ENCODE measurements at regions not wholly inside any gene's neighbourhood (a gene's known extent, or its start where the extent isn't known, plus 50 kb on each side); places are given as distances from the start of the nearest gene placed in this dataset.

DNA sequence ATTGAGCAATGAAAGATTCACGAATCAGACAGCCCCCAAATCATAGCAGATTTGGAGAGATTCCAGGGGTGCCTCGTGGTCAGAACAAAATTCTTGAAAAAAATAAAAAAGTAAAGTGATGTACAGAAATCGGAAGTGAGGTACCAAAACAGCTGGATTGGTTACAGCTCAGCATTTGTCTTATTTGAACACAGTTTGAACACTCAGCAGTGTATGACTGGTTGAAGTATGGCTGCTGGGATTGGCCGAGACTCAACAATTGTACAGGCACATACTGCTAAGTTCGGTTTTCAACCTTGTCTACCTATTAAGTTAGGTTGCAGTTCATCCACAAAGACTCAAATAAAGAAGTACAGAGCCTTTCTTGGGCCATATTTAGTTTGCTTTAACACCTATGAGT, 865.4 kb upstream of the TMEM132C start:
- DNase-seq (ENCODE audit: low read depth, low spot score), result no peak
- H3K4me3 ChIP-seq (ENCODE audit: low read length), result no peak overlapping the region

DNA sequence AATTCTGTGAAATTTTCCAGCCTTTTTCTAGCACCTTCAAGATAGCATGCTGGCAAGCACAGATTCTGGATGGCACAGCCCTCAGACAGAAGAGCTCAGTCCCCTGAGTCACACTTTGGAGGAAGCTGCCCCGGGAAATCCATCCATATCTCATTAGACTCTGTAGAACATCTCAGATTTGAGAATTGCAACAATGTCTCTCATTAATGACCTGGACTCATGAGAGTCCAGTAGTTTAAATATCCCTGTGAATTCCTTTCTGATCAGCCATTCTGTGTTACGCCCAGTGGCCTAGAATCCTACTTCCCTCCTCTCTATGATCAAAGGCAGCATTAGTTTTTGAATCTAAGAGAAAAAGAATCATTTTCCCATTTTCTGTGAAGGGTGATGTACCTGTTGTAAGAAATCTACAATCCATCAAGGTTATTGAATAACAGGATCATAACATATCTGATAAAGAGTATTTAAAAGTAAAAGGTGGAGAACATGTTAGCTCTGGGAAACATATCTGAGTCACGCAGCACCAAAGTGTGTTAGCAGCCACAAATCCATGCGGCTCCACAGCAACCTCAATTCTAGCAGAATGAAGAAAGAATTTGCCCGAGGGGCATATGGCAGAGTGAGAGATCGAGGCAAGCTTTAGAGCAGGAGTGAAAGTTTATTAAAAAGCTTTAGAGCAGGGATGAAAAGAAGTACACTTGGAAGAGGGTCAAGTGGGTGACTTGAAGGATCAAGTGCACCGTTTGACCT, 855.6 kb upstream of the TMEM132C start:
- no peak overlapping the region for H3K4me3 ChIP-seq (ENCODE audit: low read length)
- no peak for DNase-seq (ENCODE audit: low read depth, low spot score)

- no peak for DNase-seq (ENCODE audit: low read depth, low spot score)
- H3K4me3 ChIP-seq (ENCODE audit: low read length), result no peak overlapping the region
Measured at GRCh38 chr12:127411981-127412380, 855.0 kb upstream of the TMEM132C start.

DNA sequence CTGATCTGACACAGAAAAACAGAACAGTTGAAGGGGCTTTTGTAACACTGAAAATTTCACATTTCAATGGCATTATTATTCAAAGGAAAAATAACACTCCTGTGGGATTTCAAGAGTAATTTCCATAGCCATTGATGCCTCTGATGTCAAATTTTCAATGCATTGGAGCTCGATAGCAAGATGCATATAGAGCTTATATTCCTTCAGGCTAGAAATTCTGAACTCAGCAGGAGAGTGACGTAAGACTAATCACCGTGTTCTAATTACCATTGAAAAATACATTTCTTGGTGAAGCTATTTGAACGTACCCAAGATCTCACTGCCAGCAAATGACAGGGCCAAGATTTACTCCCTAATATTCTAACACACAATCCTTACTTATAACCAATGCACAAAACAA, 854.1 kb upstream of the TMEM132C start:
- DNase-seq (ENCODE audit: low read depth, low spot score), result no peak
- no peak overlapping the region for H3K4me3 ChIP-seq (ENCODE audit: low read length)

DNA sequence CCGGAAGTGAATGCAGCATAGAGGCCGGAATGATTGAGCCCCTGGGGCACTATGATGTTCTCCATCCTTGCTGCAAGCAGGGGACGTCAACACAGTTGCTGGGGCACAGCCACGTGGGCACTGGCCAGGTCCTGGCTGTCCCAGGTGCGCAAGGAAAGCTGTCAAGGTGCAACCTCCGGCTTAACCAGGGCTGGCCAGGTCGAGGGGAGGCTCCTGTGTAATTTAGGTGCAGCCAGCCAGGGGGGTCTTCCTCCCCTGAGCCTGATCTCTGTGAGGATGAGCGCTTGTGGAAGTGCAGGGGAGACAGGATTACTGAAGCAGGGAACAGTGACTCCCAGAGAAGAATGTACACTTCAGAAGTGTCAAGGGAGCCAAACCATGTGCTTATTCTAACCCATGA, 852.8 kb upstream of the TMEM132C start:
- no peak for DNase-seq (ENCODE audit: low read depth, low spot score)
- no peak overlapping the region for H3K4me3 ChIP-seq (ENCODE audit: low read length)

- H3K4me3 ChIP-seq (ENCODE audit: low read length), result no peak overlapping the region
- no peak for DNase-seq (ENCODE audit: low read depth, low spot score)
Measured at GRCh38 chr12:127414636-127415035, 852.3 kb upstream of the TMEM132C start.

DNA sequence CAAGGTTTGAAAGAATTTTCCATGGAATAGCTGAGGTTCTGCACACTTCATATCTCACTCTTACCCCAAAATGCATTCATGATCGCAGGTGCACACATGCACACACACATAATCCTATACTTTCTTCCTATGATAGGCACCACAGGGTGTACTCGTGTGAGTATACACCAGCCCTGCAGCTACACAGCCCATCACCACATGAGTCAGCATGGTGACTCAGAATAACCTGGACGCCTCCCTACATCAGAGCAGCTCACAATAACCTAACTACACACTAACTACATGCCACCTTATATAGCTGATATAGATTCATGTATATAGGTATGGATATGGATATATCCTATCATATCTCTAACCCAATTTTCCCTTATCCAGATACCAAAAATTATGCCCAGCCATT, 850.2 kb upstream of the TMEM132C start:
- DNase-seq (ENCODE audit: low read depth, low spot score), result no peak
- H3K4me3 ChIP-seq (ENCODE audit: low read length), result no peak overlapping the region

DNA sequence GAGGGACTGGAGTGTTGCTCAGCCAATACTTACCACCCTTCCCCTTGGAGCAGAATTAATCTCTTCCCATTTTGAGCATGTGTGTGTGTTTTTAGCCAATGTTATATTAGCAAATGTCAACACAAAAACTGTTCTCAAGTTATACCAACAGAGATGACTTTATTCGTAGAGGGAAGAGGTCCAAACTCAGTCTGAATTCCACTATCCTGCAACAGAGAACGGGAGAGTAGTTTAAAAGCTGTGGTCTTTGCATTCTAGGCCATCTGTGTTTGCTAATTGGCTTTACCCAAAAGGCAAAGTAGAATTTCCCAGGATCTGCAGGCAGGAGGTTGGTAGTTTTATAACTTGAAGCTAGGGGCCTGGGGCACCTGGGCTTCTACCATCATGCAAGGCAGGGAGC, 847.9 kb upstream of the TMEM132C start:
- H3K4me3 ChIP-seq (ENCODE audit: low read length), result no peak overlapping the region

DNA sequence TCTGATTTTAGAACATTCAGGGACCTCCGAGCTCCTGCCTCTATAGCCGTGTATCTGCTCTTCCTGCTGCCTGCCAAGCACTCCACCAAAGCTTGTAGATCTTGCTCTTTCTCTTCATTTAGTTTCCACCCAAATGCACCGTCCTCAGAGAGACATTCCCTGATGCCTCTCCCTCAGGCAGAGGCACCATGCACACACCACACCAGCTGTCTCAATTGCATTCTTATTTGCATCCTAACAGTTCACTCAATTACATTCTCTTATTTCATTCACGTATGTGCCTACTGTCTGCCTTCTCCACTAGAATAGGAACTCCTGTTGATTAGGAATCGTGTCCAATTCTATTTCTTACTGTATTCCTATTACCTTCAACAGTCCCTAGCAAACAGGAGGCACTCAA, 845.4 kb upstream of the TMEM132C start:
- H3K4me3 ChIP-seq (ENCODE audit: low read length), result no peak overlapping the region
- no peak for DNase-seq (ENCODE audit: low read depth, low spot score)

More for the DNA sequence above, 847.9 kb upstream of the TMEM132C start:
- no peak for DNase-seq (ENCODE audit: low read depth, low spot score)

GRCh38 chr12:127422935-127423566, 843.9 kb upstream of the TMEM132C start:
- no peak for DNase-seq (ENCODE audit: low read depth, low spot score)
- H3K4me3 ChIP-seq (ENCODE audit: low read length), result no peak overlapping the region

- H3K4me3 ChIP-seq (ENCODE audit: low read length), result no peak overlapping the region
Measured at GRCh38 chr12:127425474-127425873, 841.5 kb upstream of the TMEM132C start.

DNA sequence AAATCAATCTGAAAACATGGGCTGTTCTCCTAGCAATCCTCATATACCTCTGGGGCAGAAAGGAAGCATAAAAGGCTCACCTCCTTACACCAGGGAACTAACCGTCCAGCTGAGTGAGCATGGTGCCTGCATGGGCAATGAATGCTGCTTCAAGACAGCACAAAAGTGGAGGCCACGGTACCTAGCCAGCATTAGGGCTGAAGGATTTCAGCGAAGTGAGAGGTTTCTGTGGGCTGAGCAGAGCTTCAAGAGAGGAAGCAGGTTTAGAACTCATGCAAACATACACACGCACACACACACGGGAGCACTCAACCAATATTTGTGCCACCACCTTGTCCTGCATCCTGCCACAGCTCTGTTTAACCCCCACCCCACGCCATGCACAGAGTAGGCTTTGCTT, 838.5 kb upstream of the TMEM132C start:
- H3K4me3 ChIP-seq (ENCODE audit: low read length), result no peak overlapping the region
- DNase-seq (ENCODE audit: low read depth, low spot score), result no peak

More at GRCh38 chr12:127425474-127425873, 841.5 kb upstream of the TMEM132C start:
- DNase-seq (ENCODE audit: low read depth, low spot score), result no peak

DNA sequence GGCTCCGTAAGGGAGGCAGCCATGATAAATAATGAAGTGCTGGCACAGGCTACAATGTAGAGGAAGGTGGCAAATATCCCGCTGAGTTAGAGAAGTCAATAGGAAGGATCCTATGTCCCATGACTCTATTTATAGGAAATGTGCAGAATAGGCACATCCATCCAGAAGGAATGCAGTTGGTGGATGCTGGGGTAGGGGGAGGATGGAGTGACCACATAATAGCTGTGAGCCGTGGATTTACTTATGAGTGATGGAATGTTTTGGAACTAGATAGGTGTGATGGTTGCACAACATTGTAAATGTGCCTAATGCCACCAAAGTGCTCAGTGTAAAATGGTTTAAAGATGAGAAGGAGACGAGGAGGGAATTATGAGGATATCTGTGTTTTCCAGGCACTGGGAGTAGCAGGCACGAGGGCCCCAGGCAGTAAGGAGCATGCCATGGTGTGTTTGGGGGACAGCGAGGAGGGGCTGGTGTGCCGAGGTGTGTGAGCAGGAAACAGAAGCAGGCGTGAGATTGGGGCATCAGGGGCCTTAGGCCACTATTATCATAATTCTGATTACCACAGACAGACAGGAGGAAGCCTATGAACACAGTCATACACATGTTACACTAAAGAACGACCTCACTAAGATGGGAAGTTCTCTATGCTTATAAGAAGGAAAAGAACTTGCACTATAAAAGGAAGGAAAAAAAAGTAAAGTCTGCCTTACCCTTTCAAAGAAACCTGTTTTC, 837.3 kb upstream of the TMEM132C start:
- DNase-seq (ENCODE audit: low read depth, low spot score), result no peak
- no peak overlapping the region for H3K4me3 ChIP-seq (ENCODE audit: low read length)

DNA sequence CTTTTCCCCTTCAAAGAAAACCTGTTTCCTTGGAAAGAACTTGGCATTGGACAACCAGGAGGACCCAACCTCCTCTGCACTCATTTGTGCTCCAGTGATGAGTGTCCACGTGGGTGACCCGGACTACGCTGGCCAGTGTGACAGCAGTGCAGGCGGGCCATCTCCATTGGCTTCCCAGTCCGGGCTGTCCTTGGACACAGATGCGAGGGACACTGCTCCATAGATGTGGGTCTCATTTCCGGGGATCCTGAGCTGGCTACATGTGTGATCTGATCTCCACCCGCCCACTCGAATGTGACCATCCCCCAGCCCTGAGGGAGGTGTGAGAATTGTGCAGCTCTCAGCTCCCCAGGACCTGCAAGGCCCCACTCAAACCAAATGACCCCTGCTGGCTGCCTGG, 836.6 kb upstream of the TMEM132C start:
- H3K4me3 ChIP-seq (ENCODE audit: low read length), result no peak overlapping the region
- DNase-seq (ENCODE audit: low read depth, low spot score), result no peak

DNA sequence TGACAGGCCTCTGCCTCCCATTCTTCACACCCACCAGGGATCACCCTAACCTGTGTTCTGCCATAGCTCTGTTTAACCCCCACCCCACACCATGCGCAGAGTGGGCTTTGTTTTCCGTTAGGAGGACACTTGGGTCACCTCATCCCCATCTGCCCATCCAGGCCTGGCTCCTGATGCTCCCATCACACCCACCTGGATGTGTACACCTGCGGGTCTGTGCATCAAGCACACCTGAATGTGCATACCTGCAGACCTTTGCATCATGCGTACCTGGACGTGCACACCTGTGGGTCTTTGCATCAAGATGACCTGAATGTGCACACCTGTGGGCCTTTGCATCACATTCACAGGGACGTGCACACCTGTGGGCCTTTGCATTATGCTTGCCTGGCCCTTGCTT, 835.8 kb upstream of the TMEM132C start:
- H3K4me3 ChIP-seq (ENCODE audit: low read length), result no peak overlapping the region
- no peak for DNase-seq (ENCODE audit: low read depth, low spot score)

DNA sequence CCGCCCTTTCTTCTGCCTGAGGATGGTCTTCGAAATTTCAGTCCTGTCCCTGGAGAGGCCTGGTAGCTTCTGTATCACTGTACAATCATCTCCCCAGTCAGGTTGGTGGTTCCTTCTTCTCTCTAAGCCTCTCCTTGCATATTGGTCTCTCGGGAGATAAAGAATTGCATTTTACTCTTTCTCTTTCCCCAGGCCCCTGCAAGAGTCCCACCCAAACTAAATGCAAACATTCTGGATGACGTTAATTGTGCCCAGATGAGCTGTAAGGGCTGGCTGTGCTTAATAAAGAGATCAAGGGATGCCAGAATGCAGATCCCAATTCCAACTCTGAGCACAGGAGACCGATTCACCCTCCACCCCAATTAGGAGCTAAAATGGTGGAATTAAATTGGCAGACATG, 835.4 kb upstream of the TMEM132C start:
- H3K4me3 ChIP-seq (ENCODE audit: low read length), result no peak overlapping the region
- DNase-seq (ENCODE audit: low read depth, low spot score), result no peak

DNA sequence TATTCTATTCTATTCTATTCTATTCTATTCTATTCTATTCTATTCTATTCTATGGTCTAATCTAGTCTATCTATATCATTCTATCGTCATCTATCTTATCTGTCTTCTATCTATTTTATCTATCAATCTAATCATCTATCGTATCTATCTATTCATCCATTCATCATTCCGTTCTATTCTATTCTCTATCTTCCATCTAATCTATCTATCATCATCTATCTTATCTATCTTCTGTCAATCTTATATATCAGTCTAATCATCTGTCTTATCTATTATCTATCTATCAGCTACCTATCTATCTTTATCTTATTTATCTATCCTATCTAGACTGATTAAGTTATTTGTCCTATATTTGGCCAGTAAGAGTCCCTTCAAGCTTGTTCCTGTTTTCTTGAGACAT, 831.5 kb upstream of the TMEM132C start:
- no peak overlapping the region for H3K4me3 ChIP-seq (ENCODE audit: low read length)

GRCh38 chr12:127438512-127439244, 828.3 kb upstream of the TMEM132C start:
- no peak for DNase-seq (ENCODE audit: low read depth, low spot score)
- H3K4me3 ChIP-seq (ENCODE audit: low read length), result no peak overlapping the region

More for the DNA sequence above, 831.5 kb upstream of the TMEM132C start:
- DNase-seq (ENCODE audit: low read depth, low spot score), result no peak

DNA sequence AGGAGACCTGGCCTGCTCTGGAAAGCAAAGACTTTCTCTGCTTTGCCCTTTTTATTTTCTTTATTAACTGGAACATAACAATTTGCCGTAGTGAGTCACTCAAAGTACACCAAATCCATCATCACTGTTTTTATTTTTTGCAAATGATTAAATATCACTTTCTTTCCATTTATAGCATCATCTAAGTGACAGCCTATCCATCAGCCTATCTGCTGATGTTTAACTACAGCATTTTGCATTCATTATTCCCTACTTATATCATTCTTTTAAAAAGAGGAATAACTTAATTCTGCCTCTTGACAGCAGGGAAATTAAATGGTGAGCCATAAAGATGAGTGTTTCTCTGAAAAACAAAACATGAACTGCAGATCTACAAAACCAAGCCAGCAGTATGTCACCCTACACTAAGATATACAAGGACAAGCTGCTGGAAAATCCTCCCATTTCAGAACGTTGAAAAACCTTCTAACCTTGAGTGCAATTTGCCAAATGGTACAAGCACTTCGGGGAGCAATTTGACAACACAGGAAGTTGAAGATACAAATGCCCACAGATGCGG, 821.3 kb upstream of the TMEM132C start:
- DNase-seq (ENCODE audit: low read depth, low spot score), result no peak
- no peak overlapping the region for H3K4me3 ChIP-seq (ENCODE audit: low read length)

All from Jurkat, Clone E6-1 (cell line).